OCI-LY3 (cell line): ENCODE measurements at regions not wholly inside any gene's neighbourhood (a gene's known extent, or its start where the extent isn't known, plus 50 kb on each side); places are given as distances from the start of the nearest gene placed in this dataset.

ENCODE experiments used
- H2AFZ ChIP-seq: fragments of 200-600, 300-600 bp; shearing (Covaris generic); 2 replicates; pipeline ENCODE4 v1.6.0; 2014; ENCODE audit warnings: antibody characterized with exemption, low read depth, low read length
- H3K27ac ChIP-seq: fragments of 200-600, 300-600 bp; sonication (generic); 2 replicates; pipeline ENCODE4 v1.5.1; 2014; ENCODE audit warnings: mild to moderate bottlenecking, low read length, moderate library complexity, mixed read lengths
- H3K27me3 ChIP-seq: fragments of 200-600, 300-600 bp; sonication (generic); 2 replicates; pipeline ENCODE4 v1.6.1; 2014; ENCODE audit warnings: low read depth, low read length, mixed read lengths
- H3K36me3 ChIP-seq: fragments of 200-600, 300-600 bp; sonication (generic); replicated peaks from 2 replicates; pipeline ENCODE3; 2014; ENCODE audit warnings: low read depth, low read length, mixed read lengths
- H3K4me1 ChIP-seq: fragments of 300-600, 200-600 bp; sonication (generic); 2 replicates; pipeline ENCODE4 v1.6.1; 2014; ENCODE audit warnings: low read length, mixed read lengths
- H3K4me2 ChIP-seq: fragments of 200-600, 300-600 bp; sonication (generic); 2 replicates; pipeline ENCODE4 v1.6.1; 2014; ENCODE audit warnings: low read length, mixed read lengths
- H3K4me3 ChIP-seq: fragments of 300-600, 200-600 bp; sonication (generic); 2 replicates; pipeline ENCODE4 v1.5.1; 2014; ENCODE audit warnings: antibody characterized with exemption, mild to moderate bottlenecking, low read length, moderate library complexity
- H3K79me2 ChIP-seq: fragments of 300-600, 200-600 bp; shearing (Covaris generic); 2 replicates; pipeline ENCODE4 v1.6.1; 2014; ENCODE audit warnings: mild to moderate bottlenecking, low read length, mixed read lengths
- H3K9ac ChIP-seq: fragments of 300-600, 200-600 bp; shearing (Covaris generic); 2 replicates; pipeline ENCODE4 v1.6.0; 2014; ENCODE audit warnings: mild to moderate bottlenecking, low read length, moderate library complexity
- H3K9me3 ChIP-seq: fragments of 200-600, 300-600 bp; shearing (Covaris generic); 2 replicates; pipeline ENCODE4 v1.6.1; 2014; ENCODE audit warnings: low read length, mixed read lengths; ENCODE audit not compliant: insufficient read depth
- H4K20me1 ChIP-seq: fragments of 200-600, 300-600 bp; sonication (generic); 2 replicates; pipeline ENCODE4 v1.6.1; 2016; ENCODE audit warnings: low read length, mixed read lengths; ENCODE audit not compliant: insufficient read depth
- CTCF ChIP-seq: fragments of 200-600, 300-600 bp; sonication (generic); IDR thresholded peaks from 2 replicates; pipeline ENCODE4 v1.5.1; 2014; ENCODE audit warnings: antibody characterized with exemption, low read length, low read depth
- EZH2phosphoT487 ChIP-seq: fragments of 200-600 bp; shearing (Covaris generic); IDR thresholded peaks from 2 replicates; pipeline ENCODE4 v1.6.1; 2018; ENCODE audit warnings: antibody characterized with exemption, mixed run types, low read depth

GRCh38 chrX:131397891-131398290 lies 108.8 kb upstream of the IGSF1 start:
- Histone ChIP-seq H3K4me2 (no peak overlapping the region), H3K4me3 (no peak overlapping the region), H3K4me1 (no peaks in the 10 kb centered on the region)

DNA sequence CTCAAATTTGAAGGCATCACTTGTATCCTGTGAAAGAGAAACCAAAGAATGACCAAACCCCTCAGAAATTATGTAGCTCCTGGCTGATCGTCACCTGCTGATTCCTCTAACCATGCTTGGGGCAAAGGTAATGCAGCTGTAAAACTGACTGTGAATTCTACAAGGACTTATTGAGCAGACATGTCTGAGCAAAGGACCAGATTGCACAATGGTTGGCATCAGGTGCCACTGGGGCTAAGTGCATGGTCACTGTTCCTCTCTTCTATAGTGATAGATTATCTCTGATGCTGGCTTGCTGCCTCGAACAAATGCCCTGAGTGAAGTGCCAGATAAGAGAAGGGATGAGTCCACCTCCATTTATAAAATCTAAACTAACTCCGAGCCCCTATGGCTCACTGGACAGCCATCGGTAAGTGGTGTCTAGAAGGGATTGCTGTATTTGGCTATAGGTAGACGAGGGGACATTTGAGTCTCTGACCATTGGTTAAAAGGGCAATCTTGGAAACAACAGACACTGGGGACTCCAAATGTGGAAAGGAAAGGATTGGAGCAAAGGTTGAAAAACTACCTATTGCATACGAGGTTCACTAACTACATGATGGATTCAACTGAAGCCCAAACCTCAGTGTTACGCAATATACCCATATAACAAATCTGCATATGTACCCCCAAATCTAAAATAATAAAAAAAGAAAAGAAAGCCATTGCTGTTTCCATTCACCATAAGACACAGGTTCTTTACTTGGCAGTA lies 110.7 kb upstream of the IGSF1 start:
- H3K4me3 ChIP-seq: no peak overlapping the region
- H4K20me1 ChIP-seq: no peaks in the 10 kb centered on the region
- no peaks in the 10 kb centered on the region for H3K27me3 ChIP-seq
- H3K4me2 ChIP-seq: no peak overlapping the region
- no peaks in the 10 kb centered on the region for H3K79me2 ChIP-seq
- H2AFZ ChIP-seq: no peak overlapping the region
- TF ChIP-seq EZH2phosphoT487 (no peak), CTCF (no peak)
- H3K27ac ChIP-seq: no peak overlapping the region
- no peaks in the 10 kb centered on the region for H3K4me1 ChIP-seq
- no peak overlapping the region for H3K9ac ChIP-seq
- H3K9me3 ChIP-seq: no peaks in the 10 kb centered on the region
- H3K36me3 ChIP-seq: no peaks in the 10 kb centered on the region

More at GRCh38 chrX:131397891-131398290, 108.8 kb upstream of the IGSF1 start:
- Histone ChIP-seq H3K9ac (no peak overlapping the region), H3K9me3 (no peaks in the 10 kb centered on the region), H3K36me3 (no peaks in the 10 kb centered on the region), H2AFZ (no peak overlapping the region), H4K20me1 (no peaks in the 10 kb centered on the region), H3K27me3 (no peaks in the 10 kb centered on the region), H3K79me2 (no peaks in the 10 kb centered on the region), H3K27ac (no peak overlapping the region)
- no peak for TF ChIP-seq CTCF
- TF ChIP-seq EZH2phosphoT487: no peak

DNA sequence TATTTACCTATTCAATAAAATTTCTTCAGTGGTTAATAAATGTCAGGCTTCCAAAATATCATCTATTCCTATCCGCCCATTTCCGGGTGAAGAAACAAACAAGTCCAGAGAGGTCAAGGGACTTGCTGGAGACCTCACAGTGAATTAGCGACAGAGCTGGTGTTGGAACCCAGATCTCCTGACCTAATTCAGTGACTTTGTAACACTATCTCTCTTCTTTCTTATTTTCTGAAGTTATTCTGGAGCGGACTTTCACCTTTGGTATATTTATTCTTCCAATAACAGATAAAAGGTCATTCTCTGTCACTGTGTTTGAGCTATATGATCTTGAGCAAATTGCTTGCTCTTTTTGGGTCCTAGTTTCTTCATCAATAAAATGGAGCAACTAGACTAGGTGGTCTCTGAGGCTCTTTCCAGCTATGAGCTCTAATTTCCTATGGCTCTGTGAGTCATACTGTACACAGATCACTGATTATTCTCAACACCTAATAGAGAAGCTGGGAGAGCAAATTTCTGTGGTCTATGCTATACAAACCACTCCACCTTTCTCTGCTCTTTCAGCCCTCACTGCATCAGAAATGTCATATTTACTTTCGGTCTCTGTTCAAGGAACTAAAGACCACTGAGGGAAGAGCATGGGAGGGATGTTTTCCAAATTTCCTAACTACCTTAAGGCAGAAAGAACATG lies 113.2 kb upstream of the IGSF1 start:
- no peaks in the 10 kb centered on the region for H4K20me1 ChIP-seq
- no peak overlapping the region for H3K27ac ChIP-seq
- no peak overlapping the region for H3K9ac ChIP-seq
- TF ChIP-seq CTCF (no peak), EZH2phosphoT487 (no peak)
- H3K27me3 ChIP-seq: no peaks in the 10 kb centered on the region
- no peaks in the 10 kb centered on the region for H3K9me3 ChIP-seq
- no peaks in the 10 kb centered on the region for H3K36me3 ChIP-seq
- H3K79me2 ChIP-seq: no peaks in the 10 kb centered on the region
- no peak overlapping the region for H2AFZ ChIP-seq
- no peak overlapping the region for H3K4me3 ChIP-seq
- no peak overlapping the region for H3K4me2 ChIP-seq
- H3K4me1 ChIP-seq: no peaks in the 10 kb centered on the region

DNA sequence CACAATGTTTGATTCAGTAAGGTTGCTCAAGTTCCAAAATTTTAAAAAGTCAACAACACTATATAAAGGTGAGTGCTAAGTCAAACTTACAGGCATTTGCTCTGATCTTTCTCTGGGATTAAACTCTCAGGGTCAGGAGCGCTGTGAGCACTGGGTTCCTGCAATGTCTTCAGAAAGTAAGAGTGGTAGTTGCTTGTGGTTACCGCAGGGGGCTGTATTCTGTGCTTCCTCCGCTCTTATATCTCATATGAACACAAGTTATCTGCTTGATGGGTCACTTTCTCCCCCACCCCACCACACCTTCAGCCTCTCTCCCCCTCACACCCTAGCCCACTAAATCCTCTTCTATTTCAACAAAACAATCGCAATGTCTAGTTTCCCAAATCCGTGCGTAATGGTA lies 116.4 kb upstream of the IGSF1 start:
- no peaks in the 10 kb centered on the region for H3K9me3 ChIP-seq
- H3K79me2 ChIP-seq: no peaks in the 10 kb centered on the region
- no peak overlapping the region for H3K4me2 ChIP-seq
- no peaks in the 10 kb centered on the region for H4K20me1 ChIP-seq
- no peak overlapping the region for H2AFZ ChIP-seq
- no peaks in the 10 kb centered on the region for H3K36me3 ChIP-seq
- H3K27me3 ChIP-seq: no peaks in the 10 kb centered on the region
- TF ChIP-seq EZH2phosphoT487 (no peak), CTCF (no peak)
- H3K4me3 ChIP-seq: no peak overlapping the region
- no peak overlapping the region for H3K9ac ChIP-seq
- H3K27ac ChIP-seq: no peak overlapping the region
- no peaks in the 10 kb centered on the region for H3K4me1 ChIP-seq
